Mesenteric fat pad (tissue), 1 donor: ENCODE measurements at regions not wholly inside any gene's neighbourhood (a gene's known extent, or its start where the extent isn't known, plus 50 kb on each side); places are given as distances from the start of the nearest gene placed in this dataset.

Experiments
- DNase-seq: peaks from one replicate; pipeline ENCODE4 v3.0.0-alpha.2; 2020; ENCODE audit warnings: low spot score
- donor health status: DM: yes; HTN: yes; CAD: no.

DNA sequence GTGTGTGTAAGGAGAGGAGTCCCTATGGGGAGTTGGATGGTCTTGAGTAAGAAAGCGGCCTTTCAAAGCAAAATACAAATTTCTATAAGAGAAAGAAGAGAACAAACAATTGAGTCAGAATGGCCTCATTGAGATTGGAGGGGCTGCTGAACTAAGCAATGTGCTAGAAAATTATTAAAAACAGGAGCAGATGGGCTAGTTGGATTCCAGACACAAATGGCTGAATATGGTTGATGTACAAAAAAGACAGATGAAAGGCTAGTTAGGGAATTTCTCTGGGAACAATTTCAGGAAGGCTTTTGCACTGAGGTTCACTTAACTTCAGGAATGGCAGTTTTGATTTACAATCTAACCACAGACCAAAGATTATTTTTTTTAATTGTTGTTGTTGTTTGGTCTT, 1806.8 kb upstream of the TENM3 start:
- no peak for DNase-seq

- DNase-seq: no peak
Observed at GRCh38 chr4:180437601-180438000, 1805.6 kb upstream of the TENM3 start.

DNA sequence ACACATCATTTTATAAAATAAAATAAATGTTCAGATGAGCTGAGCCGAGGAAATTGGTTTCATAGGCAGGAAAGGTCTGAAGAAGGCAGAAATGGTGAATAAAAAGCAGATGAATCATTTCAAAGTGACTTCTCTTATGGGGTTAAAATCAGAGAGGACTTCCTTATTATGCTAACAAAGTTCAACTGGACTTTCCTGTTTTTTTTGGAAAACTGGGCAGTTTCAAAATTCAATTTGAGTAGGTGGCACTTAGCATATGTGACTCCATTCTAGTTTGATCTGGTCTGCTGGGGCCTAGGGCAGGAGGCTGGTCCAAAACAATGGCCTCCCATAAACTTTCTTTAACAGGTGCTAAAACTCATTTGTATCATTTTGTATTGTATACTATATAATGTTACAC, 1794.9 kb upstream of the TENM3 start:
- DNase-seq: no peak

- DNase-seq: no peak
Observed at GRCh38 chr4:180449395-180449956, 1793.7 kb upstream of the TENM3 start.

DNA sequence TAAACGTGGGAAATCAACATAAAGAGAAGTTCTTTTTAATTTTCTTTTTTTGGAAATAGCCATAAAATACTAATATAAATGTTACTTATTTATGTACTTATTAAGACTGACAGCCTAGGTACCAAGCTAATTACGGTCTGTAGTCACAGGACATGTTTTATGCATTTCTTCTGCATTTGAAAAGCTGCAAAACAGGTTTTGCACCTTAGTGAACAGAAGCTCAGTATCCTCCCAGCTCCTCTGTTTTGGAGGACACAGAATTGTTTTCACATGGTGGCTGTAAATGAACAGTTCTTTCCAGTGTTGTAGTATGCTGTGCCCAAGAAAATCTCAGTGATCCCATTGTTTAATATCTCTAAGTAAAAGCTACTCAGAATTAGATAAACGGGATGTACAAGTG, 1788.0 kb upstream of the TENM3 start:
- no peak for DNase-seq

DNA sequence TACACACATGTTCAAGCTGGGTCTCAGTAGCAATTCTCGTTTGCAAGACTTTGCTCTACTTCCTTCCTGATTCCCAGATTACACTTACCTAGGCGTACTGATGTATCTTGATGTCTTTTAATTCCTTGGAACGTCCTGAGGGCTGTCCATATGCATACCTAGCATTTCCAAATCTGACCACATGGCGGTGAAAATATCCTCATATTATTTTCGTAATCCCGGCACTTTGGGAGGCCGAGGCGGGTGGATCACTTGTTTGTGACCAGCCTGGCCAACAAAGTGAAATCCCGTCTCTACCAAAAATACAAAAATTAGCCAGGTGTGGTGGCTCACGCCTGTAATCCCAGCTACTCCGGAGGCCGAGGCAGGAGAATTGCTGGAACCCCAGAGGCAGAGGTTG, 1786.3 kb upstream of the TENM3 start:
- no peak for DNase-seq

DNA sequence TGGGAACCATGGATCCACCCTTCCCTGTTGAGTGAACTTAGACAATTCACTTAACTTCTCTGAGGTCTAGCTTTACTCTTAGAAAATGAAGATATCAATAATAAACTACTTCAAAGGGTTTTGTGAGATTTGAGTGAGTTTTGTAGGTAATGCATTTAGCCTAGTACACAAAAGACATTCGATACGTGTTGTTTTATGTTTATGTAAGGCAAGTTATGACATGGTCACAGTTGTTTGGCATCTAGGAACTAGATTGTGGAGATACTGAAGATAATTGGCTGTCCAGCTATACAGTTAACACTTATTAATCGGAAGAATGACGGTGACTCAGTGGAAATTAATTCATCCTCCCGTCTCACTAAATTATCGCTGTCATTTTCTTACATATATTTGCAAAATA, 1781.1 kb upstream of the TENM3 start:
- DNase-seq: no peak

DNA sequence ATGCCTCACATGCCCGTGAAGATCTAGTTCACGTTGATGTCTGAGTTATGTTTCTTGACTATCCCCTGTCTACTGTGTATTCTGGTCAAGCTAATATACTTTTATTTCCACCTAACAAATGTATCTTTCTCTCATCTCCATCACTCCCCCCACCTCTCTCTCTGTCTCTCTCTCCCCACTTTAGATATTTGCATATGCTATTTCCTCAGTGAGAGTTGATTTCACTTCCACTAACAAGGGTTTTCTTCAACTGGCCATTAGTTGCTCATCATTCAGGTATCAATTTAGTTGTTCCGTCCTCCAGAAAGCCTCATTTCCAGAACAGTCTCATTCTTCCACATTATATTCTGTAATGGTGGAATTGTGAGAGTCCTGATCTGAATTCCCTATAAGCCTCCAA, 1777.8 kb upstream of the TENM3 start:
- DNase-seq: no peak

DNA sequence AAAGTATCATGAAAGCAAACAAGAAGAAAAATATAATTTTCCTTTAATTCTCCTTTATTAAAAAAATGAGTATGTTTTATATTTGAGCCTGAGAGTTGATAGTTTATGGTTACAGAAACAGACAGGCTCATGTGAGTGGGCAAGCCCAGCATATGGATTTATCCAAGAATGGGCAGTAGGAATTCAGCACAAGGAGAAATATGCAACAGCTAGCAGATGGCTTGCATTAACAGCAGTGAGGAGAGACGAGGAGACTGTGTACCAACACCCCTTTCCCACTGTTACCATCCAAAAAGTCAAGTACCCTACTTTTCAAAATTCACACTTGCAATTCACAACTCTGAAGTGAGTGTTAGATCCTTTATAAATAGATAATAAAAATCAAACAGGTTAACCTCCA, 1760.2 kb upstream of the TENM3 start:
- DNase-seq: no peak

GRCh38 chr4:180485407-180485806, 1757.8 kb upstream of the TENM3 start:
- no peak for DNase-seq

DNA sequence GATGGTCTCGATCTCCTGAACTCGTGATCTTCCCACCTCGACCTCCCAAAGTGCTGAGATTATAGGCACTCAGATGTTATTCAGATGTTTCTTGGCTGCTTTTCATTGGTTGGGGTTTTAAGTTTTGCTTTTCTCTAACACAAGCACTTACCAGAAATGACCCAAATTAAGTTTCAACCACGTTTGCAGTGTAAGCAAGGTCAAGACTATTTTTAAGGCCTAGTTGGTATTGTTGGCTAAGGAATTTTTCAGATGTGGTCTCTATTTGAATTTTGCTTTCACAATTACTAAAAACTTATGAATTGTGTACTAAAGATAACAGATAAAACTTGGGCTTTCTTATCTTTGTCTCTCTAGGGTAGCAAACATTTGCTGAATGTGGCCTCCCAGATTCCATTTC, 1756.9 kb upstream of the TENM3 start:
- no peak for DNase-seq

GRCh38 chr4:180489787-180490186, 1753.4 kb upstream of the TENM3 start:
- no peak for DNase-seq

GRCh38 chr4:180491210-180491609, 1752.0 kb upstream of the TENM3 start:
- DNase-seq: no peak

- no peak for DNase-seq
Observed at GRCh38 chr4:180493299-180493698, 1749.9 kb upstream of the TENM3 start.

GRCh38 chr4:180500154-180500553, 1743.0 kb upstream of the TENM3 start:
- no peak for DNase-seq

- DNase-seq: no peak
Observed at GRCh38 chr4:180512801-180513475, 1730.3 kb upstream of the TENM3 start.

DNA sequence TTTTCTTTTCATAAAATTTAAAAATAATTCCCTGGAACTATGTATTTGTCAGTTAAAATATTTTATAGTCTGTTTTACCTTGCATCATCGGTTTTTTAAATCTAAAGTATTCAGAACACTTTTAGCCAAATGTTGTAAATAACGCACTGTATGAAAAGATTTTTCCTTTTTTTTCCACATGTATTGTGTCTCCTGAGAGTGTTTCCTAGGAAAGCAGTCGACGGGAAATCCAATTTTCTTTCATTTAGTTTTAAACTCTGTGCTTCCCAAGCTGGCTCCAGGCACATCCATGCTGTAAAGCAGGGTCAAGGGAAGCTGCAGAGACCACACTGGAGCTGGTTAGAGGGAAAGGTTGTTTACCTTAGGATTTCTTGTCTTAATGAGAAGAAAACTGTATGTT, 1724.3 kb upstream of the TENM3 start:
- no peak for DNase-seq

DNA sequence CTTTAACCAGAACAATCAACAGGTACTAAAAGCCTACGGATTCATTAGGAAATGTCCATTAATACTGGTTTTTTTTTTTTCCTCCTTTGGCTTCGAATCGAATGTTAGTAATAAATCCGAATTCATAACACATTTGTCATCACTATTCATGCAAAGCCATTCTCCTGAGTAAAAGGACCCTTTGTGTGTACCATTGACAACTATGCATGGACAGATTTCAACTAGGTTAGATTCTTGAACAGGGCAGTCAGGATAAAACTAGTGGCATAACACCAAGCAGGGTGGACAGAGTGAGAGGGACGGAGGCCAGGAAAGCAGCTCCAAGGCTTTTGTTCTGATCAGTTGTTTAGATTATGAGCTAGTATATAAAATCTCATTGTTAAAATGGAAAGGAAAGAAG, 1722.0 kb upstream of the TENM3 start:
- DNase-seq: no peak

DNA sequence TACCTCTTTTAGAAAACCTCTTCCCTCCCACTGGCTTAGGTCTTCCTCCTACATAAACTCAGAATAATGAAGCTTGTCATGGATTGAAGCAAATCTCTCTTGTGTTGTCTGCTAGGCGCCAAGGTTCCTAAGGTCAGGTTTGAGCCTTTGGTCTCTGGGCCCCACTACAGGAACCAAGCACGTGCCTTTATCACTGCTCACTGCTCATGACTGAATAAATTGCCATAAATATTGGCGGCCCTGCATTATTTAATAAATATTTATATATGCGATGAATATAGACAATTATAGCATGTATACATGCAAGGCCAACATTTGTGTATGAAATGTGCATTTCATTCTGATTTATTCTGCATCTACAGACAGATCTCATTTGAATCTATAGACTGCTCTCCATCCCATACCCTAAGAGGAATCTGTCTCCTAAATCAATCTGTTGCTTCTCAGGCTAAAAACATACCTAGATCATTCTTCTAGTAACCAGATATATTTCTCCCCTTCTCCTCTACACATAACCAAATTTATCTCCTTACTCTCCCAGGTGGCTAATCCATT, 1717.6 kb upstream of the TENM3 start:
- no peak for DNase-seq

DNA sequence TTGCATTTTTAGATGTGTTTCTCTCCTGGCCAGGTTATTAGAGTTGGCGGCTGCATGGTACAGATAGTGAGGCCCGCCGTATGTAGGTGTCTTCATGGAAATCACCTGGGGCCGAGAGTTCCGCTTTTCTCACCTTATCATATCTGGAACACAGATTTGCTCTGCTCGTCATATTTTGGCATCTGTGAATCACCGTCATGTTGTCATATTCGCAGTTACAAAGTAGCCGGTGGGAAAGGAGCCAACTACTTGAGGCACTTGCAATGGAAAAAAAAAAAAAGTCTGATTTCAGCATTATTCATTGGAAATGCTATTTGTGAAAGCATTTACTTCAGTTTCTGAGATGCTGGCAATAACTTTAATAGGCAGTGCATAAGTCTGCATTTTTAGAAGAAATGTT, 1715.2 kb upstream of the TENM3 start:
- no peak for DNase-seq

GRCh38 chr4:180530787-180531186, 1712.4 kb upstream of the TENM3 start:
- no peak for DNase-seq

DNA sequence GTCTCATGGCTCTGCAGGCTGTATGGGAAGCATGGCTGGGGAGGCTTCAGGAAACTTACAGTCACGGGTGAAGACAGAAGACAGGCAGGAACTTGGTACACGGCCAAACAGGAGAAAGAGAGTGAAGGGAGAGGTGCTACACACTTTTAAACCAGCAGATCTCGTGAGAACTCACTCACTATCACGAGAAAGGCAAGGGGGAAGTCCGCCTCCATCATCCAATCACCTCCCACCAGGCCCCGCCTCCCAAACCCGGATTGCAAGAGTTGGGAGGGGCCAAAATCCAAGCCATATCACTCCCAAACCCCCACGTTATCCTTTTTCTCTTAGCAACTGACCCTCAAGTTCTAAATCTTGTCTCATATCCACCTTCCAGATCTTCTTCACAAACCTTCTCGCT, 1710.5 kb upstream of the TENM3 start:
- DNase-seq: no peak

- DNase-seq: no peak
Observed at GRCh38 chr4:180538384-180539057, 1704.7 kb upstream of the TENM3 start.
